BE2C (cell line): ENCODE measurements at regions not wholly inside any gene's neighbourhood (a gene's known extent, or its start where the extent isn't known, plus 50 kb on each side); places are given as distances from the start of the nearest gene placed in this dataset.

Experiments used
- DNase-seq: peaks from one replicate; pipeline ENCODE4 v3.0.0-alpha.2; 2020
- H3K27me3 ChIP-seq: fragments of 250-450 bp; sonication (Bioruptor Pico); 2 replicates; pipeline ENCODE4 v1.5.1; 2020; ENCODE audit warnings: mild to moderate bottlenecking
- H3K36me3 ChIP-seq: fragments of 250-450 bp; sonication (Bioruptor Pico); 2 replicates; pipeline ENCODE4 v1.5.1; 2020; ENCODE audit warnings: mild to moderate bottlenecking
- H3K4me1 ChIP-seq: fragments of 250-450 bp; sonication (Bioruptor Pico); 2 replicates; pipeline ENCODE4 v1.5.1; 2020
- H3K4me3 ChIP-seq: 2 replicates; pipeline ENCODE4 v1.5.1; 2011; ENCODE audit warnings: low read depth, low read length
- H3K9me3 ChIP-seq: fragments of 250-450 bp; sonication (Bioruptor Pico); 2 replicates; pipeline ENCODE4 v1.5.1; 2020
- TF ChIP-seq, protein P1 (sequence below): IDR thresholded peaks from 2 replicates; pipeline ENCODE4 v1.5.1; 2012; ENCODE audit warnings: mild to moderate bottlenecking, low read depth, low read length

DNA sequence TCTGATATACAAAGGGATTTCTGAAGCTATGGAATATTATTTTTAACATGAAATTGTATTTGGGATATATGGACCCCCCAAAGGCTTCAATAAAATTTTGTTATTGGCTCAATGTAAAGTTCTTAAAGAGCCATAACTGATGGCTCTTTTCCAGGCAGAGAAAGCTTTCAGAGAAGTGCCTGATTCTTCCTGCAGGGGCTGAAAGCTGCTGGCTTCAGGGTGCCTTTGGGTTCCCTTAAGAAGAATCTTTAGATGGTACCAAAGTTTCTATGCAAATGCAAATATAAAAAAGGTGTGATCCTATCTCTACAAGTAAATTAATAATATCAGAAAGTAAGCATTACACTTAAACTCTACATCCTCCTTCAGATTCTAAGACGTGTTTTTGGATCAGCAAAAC lies 72.6 kb downstream of the NR2F2 start:
- Histone ChIP-seq H3K27me3 (peaks cover 42% of the 10 kb centered on the region), H3K9me3 (no peaks in the 10 kb centered on the region), H3K4me3 (no peak overlapping the region), H3K4me1 (no peaks in the 10 kb centered on the region), H3K36me3 (no peaks in the 10 kb centered on the region)
- no peak for DNase-seq
- TF ChIP-seq, protein P1, sequence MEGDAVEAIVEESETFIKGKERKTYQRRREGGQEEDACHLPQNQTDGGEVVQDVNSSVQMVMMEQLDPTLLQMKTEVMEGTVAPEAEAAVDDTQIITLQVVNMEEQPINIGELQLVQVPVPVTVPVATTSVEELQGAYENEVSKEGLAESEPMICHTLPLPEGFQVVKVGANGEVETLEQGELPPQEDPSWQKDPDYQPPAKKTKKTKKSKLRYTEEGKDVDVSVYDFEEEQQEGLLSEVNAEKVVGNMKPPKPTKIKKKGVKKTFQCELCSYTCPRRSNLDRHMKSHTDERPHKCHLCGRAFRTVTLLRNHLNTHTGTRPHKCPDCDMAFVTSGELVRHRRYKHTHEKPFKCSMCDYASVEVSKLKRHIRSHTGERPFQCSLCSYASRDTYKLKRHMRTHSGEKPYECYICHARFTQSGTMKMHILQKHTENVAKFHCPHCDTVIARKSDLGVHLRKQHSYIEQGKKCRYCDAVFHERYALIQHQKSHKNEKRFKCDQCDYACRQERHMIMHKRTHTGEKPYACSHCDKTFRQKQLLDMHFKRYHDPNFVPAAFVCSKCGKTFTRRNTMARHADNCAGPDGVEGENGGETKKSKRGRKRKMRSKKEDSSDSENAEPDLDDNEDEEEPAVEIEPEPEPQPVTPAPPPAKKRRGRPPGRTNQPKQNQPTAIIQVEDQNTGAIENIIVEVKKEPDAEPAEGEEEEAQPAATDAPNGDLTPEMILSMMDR = no peak

DNA sequence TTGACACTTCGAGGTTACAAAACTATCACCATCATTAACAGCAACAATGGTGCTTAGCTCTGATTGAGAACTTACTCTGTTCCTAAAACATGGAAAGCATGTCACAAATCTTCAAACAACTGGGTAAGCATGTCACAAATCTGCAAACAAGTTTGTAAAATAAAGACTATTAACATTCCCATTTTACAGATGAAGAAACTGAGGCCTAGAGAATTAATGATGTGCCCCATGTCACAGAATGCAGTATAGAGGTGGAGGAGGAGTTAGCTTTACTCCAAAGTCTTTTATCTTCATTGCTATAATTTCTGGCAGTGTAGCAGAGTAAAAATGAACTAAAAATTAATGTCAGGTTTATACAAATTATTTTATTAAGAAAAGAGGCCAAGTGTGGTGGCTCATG lies 73.4 kb downstream of the NR2F2 start:
- Histone ChIP-seq H3K9me3 (no peaks in the 10 kb centered on the region), H3K27me3 (peaks cover 49% of the 10 kb centered on the region), H3K4me1 (no peaks in the 10 kb centered on the region), H3K36me3 (no peaks in the 10 kb centered on the region), H3K4me3 (no peak overlapping the region)
- no peak for DNase-seq
- TF ChIP-seq, protein P1 = no peak

DNA sequence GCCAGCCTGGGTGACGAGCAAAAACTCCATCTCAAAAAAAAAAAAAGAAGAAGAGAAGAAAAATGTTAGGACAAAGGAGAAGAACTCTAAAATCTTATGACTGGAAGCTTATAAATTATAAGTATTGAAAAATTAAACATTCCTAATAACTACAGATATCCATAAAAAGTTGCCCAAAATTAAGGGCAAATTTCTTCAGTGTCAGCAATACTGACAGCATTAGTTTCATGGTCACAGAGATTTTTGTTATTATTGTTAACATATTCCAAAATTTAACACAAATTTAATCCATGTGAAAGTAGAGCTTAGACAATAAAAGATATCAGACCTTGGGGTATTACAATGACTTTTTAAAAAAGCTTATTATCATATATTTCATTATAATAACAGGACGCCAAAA lies 74.1 kb downstream of the NR2F2 start:
- TF ChIP-seq, protein P1 = no peak
- peaks cover 51% of the 10 kb centered on the region for H3K27me3 ChIP-seq
- no peak for DNase-seq

DNA sequence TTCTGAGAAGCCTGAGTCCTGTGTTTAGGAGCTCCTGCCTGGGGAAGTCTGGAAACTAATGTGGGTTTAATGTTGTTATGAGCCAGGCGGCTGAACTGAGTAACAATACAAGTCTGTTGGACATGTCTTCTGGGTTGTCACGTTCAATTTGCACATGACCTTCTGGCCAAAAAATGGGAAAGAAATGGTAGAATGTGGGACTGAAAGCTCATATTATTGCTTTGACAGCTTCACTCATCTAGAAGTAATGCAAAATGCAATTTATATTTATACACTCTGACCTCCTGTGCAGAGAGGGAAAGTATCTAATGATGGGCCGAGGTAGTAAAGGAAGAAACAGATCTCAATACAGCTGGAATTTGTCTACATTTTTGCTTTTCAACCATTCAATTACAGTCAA lies 75.8 kb downstream of the NR2F2 start:
- TF ChIP-seq, protein P1 = no peak

More for the DNA sequence above, 74.1 kb downstream of the NR2F2 start:
- H3K4me3 ChIP-seq = no peak overlapping the region
- H3K4me1 ChIP-seq = no peaks in the 10 kb centered on the region
- H3K36me3 ChIP-seq = no peaks in the 10 kb centered on the region
- H3K9me3 ChIP-seq = no peaks in the 10 kb centered on the region

DNA sequence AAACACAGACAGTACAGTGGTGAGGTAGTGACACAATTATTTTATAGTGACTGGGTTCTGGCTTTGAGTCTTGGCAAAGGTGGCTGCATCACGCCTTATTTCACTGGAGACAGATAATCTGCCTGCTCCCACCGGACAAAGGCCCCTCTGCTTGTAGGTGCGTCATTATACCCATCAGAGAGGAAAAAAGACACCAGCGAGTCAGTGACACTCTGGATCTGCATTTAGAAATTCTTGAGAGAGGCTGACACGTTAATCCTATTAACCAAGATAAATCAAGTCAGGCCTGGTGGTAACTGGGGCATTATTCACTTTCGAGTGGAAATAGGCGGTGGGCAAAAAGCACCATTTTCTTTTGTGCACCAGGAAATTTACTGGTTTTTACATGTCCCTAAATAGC lies 76.2 kb downstream of the NR2F2 start:
- DNase-seq = no peak
- no peak overlapping the region for H3K4me3 ChIP-seq
- TF ChIP-seq, protein P1 = no peak
- no peaks in the 10 kb centered on the region for H3K9me3 ChIP-seq
- no peaks in the 10 kb centered on the region for H3K36me3 ChIP-seq
- no peaks in the 10 kb centered on the region for H3K4me1 ChIP-seq
- peaks cover 69% of the 10 kb centered on the region for H3K27me3 ChIP-seq

More for the DNA sequence above, 75.8 kb downstream of the NR2F2 start:
- H3K4me1 ChIP-seq = no peaks in the 10 kb centered on the region
- H3K36me3 ChIP-seq = no peaks in the 10 kb centered on the region
- DNase-seq = no peak
- no peak overlapping the region for H3K4me3 ChIP-seq
- H3K9me3 ChIP-seq = no peaks in the 10 kb centered on the region
- H3K27me3 ChIP-seq = peaks cover 65% of the 10 kb centered on the region

DNA sequence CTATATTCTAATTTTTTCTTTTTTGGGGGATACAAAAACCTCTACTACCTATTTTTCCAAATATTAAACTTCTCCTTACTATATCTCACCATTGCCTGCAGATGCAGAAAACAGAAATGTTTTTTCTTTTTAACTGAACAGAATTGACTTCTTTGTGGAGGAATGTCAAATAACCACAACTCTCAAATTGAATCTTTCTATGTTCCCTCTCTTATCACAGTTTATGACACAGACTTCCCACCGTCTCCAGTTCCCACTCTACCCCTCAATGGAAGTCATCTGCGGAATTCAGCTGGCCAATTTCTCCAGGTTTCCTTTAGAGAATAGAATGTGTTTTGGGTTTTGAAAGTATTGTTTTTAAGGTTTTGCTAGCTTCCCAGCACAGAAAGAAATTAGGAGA lies 77.0 kb downstream of the NR2F2 start:
- Histone ChIP-seq H3K9me3 (no peaks in the 10 kb centered on the region), H3K27me3 (peaks cover 76% of the 10 kb centered on the region), H3K36me3 (no peaks in the 10 kb centered on the region), H3K4me1 (no peaks in the 10 kb centered on the region), H3K4me3 (no peak overlapping the region)
- DNase-seq = no peak
- TF ChIP-seq, protein P1 = no peak
